ENCODE measurements at regions not wholly inside any gene's neighbourhood (a gene's known extent, or its start where the extent isn't known, plus 50 kb on each side); places are given as distances from the start of the nearest gene placed in this dataset.
"Not testable (repeated sequence)": the region's sequence is repeated elsewhere in the genome, so short reads cannot be mapped to it uniquely, and the experiment has no call there.

- not testable (repeated sequence) for TF ChIP-seq CTCF (IDR thresholded peaks at IDR 0.05; ENCODE audit: low read depth, low read length, poor library complexity, severe bottlenecking); EZH2phosphoT487 (IDR thresholded peaks at IDR 0.05; ENCODE audit: borderline replicate concordance, low read length)
These were observed 3916.1 kb upstream of the OR11H1 start for GRCh38 chr22:11611876-11612275.

All from DOHH2 (cell line).